GM21825 (cell line): ENCODE measurements at regions not wholly inside any gene's neighbourhood (a gene's known extent, or its start where the extent isn't known, plus 50 kb on each side); places are given as distances from the start of the nearest gene placed in this dataset.

Source experiments
- ATAC-seq: cut with Tn5 transposase; IDR thresholded peaks from one replicate; pipeline ENCODE4 v1.9.1; 2021; ENCODE audit warnings: mild to moderate bottlenecking, moderate library complexity; ENCODE audit not compliant: unreplicated experiment

- no peak for ATAC-seq
Measured at GRCh38 chr15:53307952-53308624, 451.4 kb downstream of the WDR72 start.

GRCh38 chr15:53305554-53305953 lies 453.9 kb downstream of the WDR72 start:
- no peak for ATAC-seq

GRCh38 chr15:53305101-53305500 lies 454.4 kb downstream of the WDR72 start:
- ATAC-seq, result no peak

GRCh38 chr15:53297828-53298227 lies 461.6 kb downstream of the WDR72 start:
- ATAC-seq, result no peak

GRCh38 chr15:53296603-53297002 lies 462.9 kb downstream of the WDR72 start:
- ATAC-seq, result no peak

GRCh38 chr15:53295574-53295973 lies 463.9 kb downstream of the WDR72 start:
- ATAC-seq, result no peak

- no peak for ATAC-seq
Measured at GRCh38 chr15:53288542-53288941, 470.9 kb downstream of the WDR72 start.

GRCh38 chr15:53274630-53275029 lies 484.5 kb upstream of the ONECUT1 start:
- no peak for ATAC-seq

GRCh38 chr15:53272116-53272515 lies 482.0 kb upstream of the ONECUT1 start:
- no peak for ATAC-seq

- ATAC-seq, result no peak
Measured at GRCh38 chr15:53266176-53266575, 476.0 kb upstream of the ONECUT1 start.

GRCh38 chr15:53260647-53261046 lies 470.5 kb upstream of the ONECUT1 start:
- ATAC-seq, result no peak

GRCh38 chr15:53256457-53256856 lies 466.3 kb upstream of the ONECUT1 start:
- no peak for ATAC-seq

- ATAC-seq, result no peak
Measured at GRCh38 chr15:53256043-53256442, 465.9 kb upstream of the ONECUT1 start.

GRCh38 chr15:53251996-53252395 lies 461.9 kb upstream of the ONECUT1 start:
- no peak for ATAC-seq

- ATAC-seq, result no peak
Measured at GRCh38 chr15:53251523-53251922, 461.4 kb upstream of the ONECUT1 start.

- no peak for ATAC-seq
Measured at GRCh38 chr15:53247041-53247708, 457.0 kb upstream of the ONECUT1 start.

- ATAC-seq, result no peak
Measured at GRCh38 chr15:53246404-53246803, 456.3 kb upstream of the ONECUT1 start.

GRCh38 chr15:53233801-53234200 lies 443.7 kb upstream of the ONECUT1 start:
- no peak for ATAC-seq

GRCh38 chr15:53230473-53230872 lies 440.3 kb upstream of the ONECUT1 start:
- ATAC-seq, result no peak

- ATAC-seq, result no peak
Measured at GRCh38 chr15:53226559-53226958, 436.4 kb upstream of the ONECUT1 start.

- no peak for ATAC-seq
Measured at GRCh38 chr15:53225781-53226180, 435.6 kb upstream of the ONECUT1 start.

GRCh38 chr15:53224371-53224770 lies 434.2 kb upstream of the ONECUT1 start:
- no peak for ATAC-seq

- no peak for ATAC-seq
Measured at GRCh38 chr15:53223815-53224214, 433.7 kb upstream of the ONECUT1 start.
